H1 (cell line): ENCODE measurements at regions not wholly inside any gene's neighbourhood (a gene's known extent, or its start where the extent isn't known, plus 50 kb on each side); places are given as distances from the start of the nearest gene placed in this dataset.

ENCODE experiments used
- CTCF ChIA-PET: fragments of 300-600 bp; sonication (Branson Sonifier 250); formaldehyde crosslinking; loops from one replicate; lab custom pipeline; 2021; ENCODE audit not compliant: partially characterized antibody; lab: Charles Lee
- POLR2A ChIA-PET: fragments of 300-600 bp; sonication (Branson Sonifier 250); formaldehyde crosslinking; loops from one replicate; lab custom pipeline; 2021; ENCODE audit warnings: inconsistent platforms; ENCODE audit not compliant: partially characterized antibody; lab: Charles Lee
- DNase-seq, 2 experiments: peaks; one replicate each; pipeline versions ENCODE4 v3.0.0 to v3.0.0-alpha.2; 2010 to 2022; ENCODE audit warnings: low spot score in 2 of 2, low read depth in 1 of 2, mixed read lengths in 1 of 2
- FAIRE-seq: peaks from 2 replicates; lab custom pipeline; 2011; peaks lifted over from hg19 to GRCh38; lab: Jason Lieb, UNC
- H2AFZ ChIP-seq: 2 replicates; pipeline ENCODE4 v1.8.1; 2012; ENCODE audit warnings: low read length, inconsistent platforms
- H2AK5ac ChIP-seq: 2 replicates; pipeline ENCODE4 v1.6.1; 2013; ENCODE audit warnings: low read depth, low read length
- H2BK120ac ChIP-seq: replicated peaks from 2 replicates; pipeline ENCODE3; 2013; ENCODE audit warnings: low read depth, low read length, inconsistent platforms
- H2BK12ac ChIP-seq: 2 replicates; pipeline ENCODE4 v1.6.1; 2013; ENCODE audit warnings: low read depth, low read length
- H2BK15ac ChIP-seq: 2 replicates; pipeline ENCODE4 v1.6.1; 2013; ENCODE audit warnings: low read length
- H2BK20ac ChIP-seq: 2 replicates; pipeline ENCODE4 v1.6.1; 2013; ENCODE audit warnings: low read length
- H2BK5ac ChIP-seq: 2 replicates; pipeline ENCODE4 v1.6.1; 2013; ENCODE audit warnings: low read depth, low read length
- H3K14ac ChIP-seq: 2 replicates; pipeline ENCODE4 v1.6.1; 2013; ENCODE audit warnings: inconsistent platforms; ENCODE audit not compliant: insufficient read length
- H3K18ac ChIP-seq: 2 replicates; pipeline ENCODE4 v1.6.1; 2013; ENCODE audit warnings: low read length; ENCODE audit errors: extremely low read depth
- H3K23ac ChIP-seq: 2 replicates; pipeline ENCODE4 v1.6.1; 2013; ENCODE audit warnings: inconsistent platforms; ENCODE audit not compliant: insufficient read length
- H3K23me2 ChIP-seq: 2 replicates; pipeline ENCODE4 v1.6.1; 2013; ENCODE audit warnings: low read depth, low read length
- H3K27ac ChIP-seq: 2 replicates; pipeline ENCODE4 v1.6.1; 2011; ENCODE audit warnings: low read depth, low read length, inconsistent platforms
- H3K27me3 ChIP-seq, 4 experiments: replicated peaks in 1 of 4; 1 replicate in 1 of 4; 2 replicates in 3 of 4; pipeline versions ENCODE4 v1.6.1 to v1.8.1; 2011 to 2013; ENCODE audit warnings: low read length in 3 of 4, mild to moderate bottlenecking in 3 of 4, inconsistent platforms in 2 of 4, mixed read lengths in 2 of 4, moderate library complexity in 1 of 4; ENCODE audit not compliant: control insufficient read depth in 3 of 4, insufficient read depth in 3 of 4; ENCODE audit errors: extremely low read depth in 1 of 4
- H3K36me3 ChIP-seq, 4 experiments: 2 replicates each; pipeline versions ENCODE4 v1.6.1 to v1.8.1; 2011 to 2013; ENCODE audit warnings: mild to moderate bottlenecking in 4 of 4, low read length in 3 of 4, moderate library complexity in 2 of 4, control low read depth in 1 of 4, inconsistent platforms in 1 of 4; ENCODE audit not compliant: insufficient read depth in 4 of 4, control insufficient read depth in 2 of 4
- H3K4ac ChIP-seq: replicated peaks from 2 replicates; pipeline ENCODE3; 2013; ENCODE audit warnings: low read length, low read depth, mixed read lengths, inconsistent platforms; ENCODE audit not compliant: insufficient read length
- H3K4me1 ChIP-seq, 4 experiments: replicated peaks in 1 of 4; 1 replicate in 1 of 4; 2 replicates in 3 of 4; pipeline versions ENCODE4 v1.6.1 to v1.8.1; 2011 to 2013; ENCODE audit warnings: low read length in 3 of 4, inconsistent platforms in 2 of 4, mixed read lengths in 1 of 4; ENCODE audit not compliant: insufficient read depth in 4 of 4, control insufficient read depth in 3 of 4
- H3K4me2 ChIP-seq, 2 experiments: 2 replicates each; pipeline versions ENCODE4 v1.6.1 to v1.8.1; 2011 to 2013; ENCODE audit warnings: low read depth in 2 of 2, low read length in 2 of 2, control low read depth in 1 of 2, inconsistent platforms in 1 of 2, mild to moderate bottlenecking in 1 of 2; ENCODE audit not compliant: insufficient read depth in 1 of 2
- H3K4me3 ChIP-seq, 4 experiments: fragments of 200-600, 300-600 bp in 1 of 4; sonication (generic), shearing (Covaris generic), sonication (Bioruptor Twin) in 1 of 4; 2 replicates each; pipeline versions ENCODE4 v1.5.1 to v1.8.1; 2011 to 2016; ENCODE audit warnings: low read length in 4 of 4, low read depth in 3 of 4, control low read depth in 2 of 4, inconsistent platforms in 2 of 4, mild to moderate bottlenecking in 2 of 4, mixed read lengths in 1 of 4, moderate library complexity in 1 of 4; ENCODE audit not compliant: insufficient read depth in 2 of 4; ENCODE audit errors: extremely low read depth in 1 of 4
- H3K56ac ChIP-seq: replicated peaks from 2 replicates; pipeline ENCODE3; 2013; ENCODE audit warnings: low read depth, mild to moderate bottlenecking, mixed read lengths, low read length, inconsistent platforms; ENCODE audit not compliant: insufficient read length
- H3K79me1 ChIP-seq: 2 replicates; pipeline ENCODE4 v1.6.1; 2013; ENCODE audit warnings: low read depth, low read length, control low read depth
- H3K79me2 ChIP-seq, 2 experiments: 2 replicates each; pipeline versions ENCODE4 v1.6.1 to v1.8.1; 2012 to 2013; ENCODE audit warnings: low read length in 2 of 2, mild to moderate bottlenecking in 2 of 2, inconsistent platforms in 1 of 2; ENCODE audit not compliant: insufficient read depth in 2 of 2, control insufficient read depth in 1 of 2
- H3K9ac ChIP-seq, 4 experiments: replicated peaks in 1 of 4; 1 replicate in 1 of 4; 2 replicates in 3 of 4; pipeline versions ENCODE4 v1.6.1 to v1.8.1; 2011 to 2013; ENCODE audit warnings: low read depth in 3 of 4, low read length in 3 of 4, control low read depth in 2 of 4, mild to moderate bottlenecking in 2 of 4, moderate library complexity in 2 of 4, inconsistent platforms in 1 of 4; ENCODE audit errors: extremely low read depth in 1 of 4
- H3K9me3 ChIP-seq, 2 experiments: 2 replicates each; pipeline versions ENCODE4 v1.6.1 to v1.8.1; 2012 to 2013; ENCODE audit warnings: mild to moderate bottlenecking in 2 of 2, moderate library complexity in 2 of 2, control low read depth in 1 of 2, inconsistent platforms in 1 of 2, low read depth in 1 of 2, low read length in 1 of 2, mixed read lengths in 1 of 2; ENCODE audit not compliant: insufficient read depth in 2 of 2
- H4K20me1 ChIP-seq, 2 experiments: replicated peaks in 1 of 2; 2 replicates each; pipeline versions ENCODE3 to v1.8.1; 2011 to 2013; ENCODE audit warnings: inconsistent platforms in 2 of 2, low read length in 2 of 2, mild to moderate bottlenecking in 1 of 2; ENCODE audit not compliant: insufficient read depth in 2 of 2, control insufficient read depth in 1 of 2
- H4K5ac ChIP-seq: 2 replicates; pipeline ENCODE4 v1.6.1; 2013; ENCODE audit warnings: low read length, low read depth, mixed read lengths, inconsistent platforms; ENCODE audit not compliant: insufficient read length
- H4K8ac ChIP-seq: 2 replicates; pipeline ENCODE4 v1.8.0; 2013; ENCODE audit warnings: mild to moderate bottlenecking, moderate library complexity, low read length, inconsistent platforms; ENCODE audit not compliant: insufficient read depth; ENCODE audit errors: extremely low read depth
- H4K91ac ChIP-seq: replicated peaks from 2 replicates; pipeline ENCODE3; 2013; ENCODE audit warnings: low read length, mixed read lengths, inconsistent platforms; ENCODE audit not compliant: insufficient read length
- SIN3A ChIP-seq, 2 experiments: IDR thresholded peaks in 1 of 2; conservative IDR thresholded peaks in 1 of 2; 2 replicates each; pipeline ENCODE4 v1.6.1; 2011 to 2012; ENCODE audit warnings: low read length in 2 of 2, improper control_type of control experiment in 1 of 2, low read depth in 1 of 2, mild to moderate bottlenecking in 1 of 2
- WGBS, 2 experiments: shearing (Covaris generic) in 1 of 2; methylation state at CpG; one replicate each; pipeline versions ENCODE4 v1.1.6 to v1.1.7; 2013 to 2015; ENCODE audit warnings: low lambda C conversion rate in 2 of 2, mixed read lengths in 2 of 2, inconsistent platforms in 1 of 2, low coverage in 1 of 2, missing lambda C conversion rate in 1 of 2; ENCODE audit not compliant: insufficient replicate concordance in 2 of 2, insufficient coverage in 1 of 2, insufficient read length in 1 of 2; ENCODE audit errors: extremely low coverage in 1 of 2, missing lambda C conversion rate in 1 of 2; 5-methylcytosine and 5-hydroxymethylcytosine counted together

DNA sequence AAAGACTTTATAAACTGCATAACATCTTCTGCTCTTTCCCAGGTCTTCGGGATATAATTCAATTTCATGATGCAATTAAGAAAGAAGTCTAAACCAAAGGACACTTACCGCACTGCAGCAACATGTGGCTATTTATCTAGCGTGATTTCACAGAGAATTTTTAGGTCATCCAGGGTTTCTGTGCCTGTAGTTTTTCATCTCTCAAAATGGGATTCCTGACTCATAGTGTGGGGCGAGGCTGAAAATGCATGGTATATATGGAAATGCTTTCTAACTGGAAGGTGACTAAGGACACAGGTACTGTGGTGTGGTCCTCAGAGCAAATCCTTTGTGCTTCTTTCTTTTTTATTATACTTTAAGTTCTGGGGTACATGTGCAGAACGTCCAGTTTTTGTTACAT lies 557.7 kb upstream of the KLF4 start:
- Histone ChIP-seq H3K23me2 (no peaks in the 10 kb centered on the region), H3K14ac (no peak overlapping the region), H3K9me3 (no peaks in the 10 kb centered on the region), H2AFZ (no peak overlapping the region), H4K5ac (no peak overlapping the region), H3K18ac (no peak overlapping the region), H3K27ac (no peak overlapping the region), H3K4me3 (no peak overlapping the region), H3K4me1 (peaks cover 0 to 3% (median 0%) of the 10 kb centered on the region in 4 experiments; a peak in 2 of 7 replicates), H4K20me1 (no peaks in the 10 kb centered on the region), H2BK120ac (no peak overlapping the region), H3K79me1 (no peaks in the 10 kb centered on the region), H3K23ac (no peak overlapping the region), H3K4me2 (no peak overlapping the region), H2BK15ac (no peak overlapping the region), H3K56ac (no peak overlapping the region), H3K27me3 (no peaks in the 10 kb centered on the region), H2BK5ac (no peak overlapping the region), H4K8ac (no peak overlapping the region), H3K79me2 (no peaks in the 10 kb centered on the region)
- no peak for DNase-seq
- ChIA-PET POLR2A (no interaction called here), CTCF (no interaction called here)
- no peak for TF ChIP-seq SIN3A (conservative IDR thresholded peaks at IDR 0.05 in 1 of 2, IDR thresholded peaks at IDR 0.05 in 1 of 2; ENCODE audit: low read depth in 1 of 2, low read length in 2 of 2)
- TF ChIP-seq, all 59 proteins: peak for 0
- 83% methylated on average over 5 of the region's 5 CpGs; no CpG with 5 or more reads in 1 of the 2 experiments for WGBS, 2 experiments
- no peak overlapping the region for H2BK20ac ChIP-seq
- H3K36me3 ChIP-seq = no peaks in the 10 kb centered on the region
- no peak for FAIRE-seq
- no peak overlapping the region for H2AK5ac ChIP-seq
- H3K9ac ChIP-seq = no peak overlapping the region
- no peak overlapping the region for H3K4ac ChIP-seq
- no peak overlapping the region for H2BK12ac ChIP-seq
- H4K91ac ChIP-seq = no peak overlapping the region
